DOHH2 (cell line): ENCODE measurements at regions not wholly inside any gene's neighbourhood (a gene's known extent, or its start where the extent isn't known, plus 50 kb on each side); places are given as distances from the start of the nearest gene placed in this dataset.

Experiments
- H3F3A ChIP-seq: fragments of 200-600 bp; sonication (generic), shearing (Covaris generic); 2 replicates; pipeline ENCODE4 v1.6.0; 2016; ENCODE audit warnings: antibody characterized with exemption, mild to moderate bottlenecking; ENCODE audit not compliant: control insufficient read depth, insufficient read depth
- H3K27ac ChIP-seq: fragments of 200-600 bp; sonication (generic); 2 replicates; pipeline ENCODE4 v1.5.1; 2014; ENCODE audit warnings: low read depth, mild to moderate bottlenecking, low read length, moderate library complexity
- H3K27me3 ChIP-seq: fragments of 200-600 bp; sonication (generic); 2 replicates; pipeline ENCODE4 v1.6.1; 2014; ENCODE audit warnings: mild to moderate bottlenecking, low read length, mixed read lengths; ENCODE audit not compliant: control insufficient read depth
- H3K36me3 ChIP-seq: fragments of 200-600 bp; sonication (generic); 2 replicates; pipeline ENCODE4 v1.6.1; 2014; ENCODE audit warnings: mild to moderate bottlenecking, low read length, moderate library complexity, mixed read lengths; ENCODE audit not compliant: control insufficient read depth
- H3K4me1 ChIP-seq: fragments of 200-600 bp; sonication (generic); 2 replicates; pipeline ENCODE4 v1.6.1; 2014; ENCODE audit warnings: mild to moderate bottlenecking, low read length, mixed read lengths; ENCODE audit not compliant: control insufficient read depth
- H3K4me2 ChIP-seq: fragments of 200-600 bp; sonication (generic); 2 replicates; pipeline ENCODE4 v1.6.0; 2014; ENCODE audit warnings: mild to moderate bottlenecking, low read length, moderate library complexity
- H3K4me3 ChIP-seq: fragments of 200-600 bp; sonication (generic); 2 replicates; pipeline ENCODE4 v1.5.1; 2014; ENCODE audit warnings: mild to moderate bottlenecking, low read length, mixed read lengths
- H3K79me2 ChIP-seq: fragments of 200-600 bp; sonication (generic); 2 replicates; pipeline ENCODE4 v1.6.1; 2014; ENCODE audit warnings: mild to moderate bottlenecking, low read length, mixed read lengths; ENCODE audit not compliant: control insufficient read depth
- H3K9me2 ChIP-seq: fragments of 200-600 bp; sonication (generic); replicated peaks from 2 replicates; pipeline ENCODE4 v1.6.1; 2014; ENCODE audit warnings: mild to moderate bottlenecking, low read length, mixed read lengths; ENCODE audit not compliant: control insufficient read depth
- H3K9me3 ChIP-seq: fragments of 200-600 bp; sonication (generic); 2 replicates; pipeline ENCODE4 v1.6.1; 2014; ENCODE audit warnings: antibody characterized with exemption, low read length, mixed read lengths; ENCODE audit not compliant: control insufficient read depth, insufficient read depth
- H4K20me1 ChIP-seq: fragments of 200-600 bp; sonication (generic); 2 replicates; pipeline ENCODE4 v1.6.0; 2014; ENCODE audit warnings: low read depth, mild to moderate bottlenecking, antibody characterized with exemption, low read length, moderate library complexity; ENCODE audit not compliant: control insufficient read depth, insufficient read depth
- CTCF ChIP-seq: fragments of 200-600 bp; sonication (generic); IDR thresholded peaks from one replicate; pipeline ENCODE4 v1.5.1; 2014; ENCODE audit warnings: antibody characterized with exemption, mild to moderate bottlenecking, low read depth, low read length; ENCODE audit not compliant: poor library complexity, severe bottlenecking
- EZH2phosphoT487 ChIP-seq: fragments of 200-600 bp; sonication (generic); IDR thresholded peaks from 2 replicates; pipeline ENCODE4 v1.6.1; 2017; ENCODE audit warnings: borderline replicate concordance, mild to moderate bottlenecking, antibody characterized with exemption, low read length, moderate library complexity, mixed read lengths

DNA sequence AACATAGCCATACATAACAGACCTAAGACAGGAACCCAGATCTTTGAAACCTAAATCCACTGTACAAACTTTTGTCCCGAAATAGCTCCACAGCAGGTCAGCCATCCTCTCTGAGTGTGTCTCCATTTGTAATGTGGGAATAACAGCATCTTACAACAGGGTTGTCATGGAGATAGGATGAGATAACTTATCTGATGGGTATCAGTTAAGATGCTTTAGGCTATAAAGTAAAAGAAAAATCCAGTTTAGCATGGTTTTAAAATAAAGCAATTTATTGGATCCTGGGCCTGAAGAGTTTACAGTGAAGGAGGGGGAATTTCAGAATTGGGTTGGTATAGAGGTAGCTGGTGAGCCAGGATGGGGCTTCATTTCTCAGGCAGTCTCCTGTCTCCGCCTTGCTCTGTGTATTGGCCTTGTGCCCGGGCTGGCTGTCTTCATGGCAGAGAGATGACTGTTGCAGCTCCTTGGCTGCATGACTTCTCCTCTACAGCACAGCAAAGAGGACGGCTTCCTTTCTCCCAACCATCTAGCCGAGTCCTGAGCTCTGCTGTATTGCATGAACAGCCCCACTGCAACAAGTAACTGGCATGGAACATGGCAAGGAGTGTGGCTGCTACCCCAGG, 131.9 kb upstream of the PROK2 start:
- H3K27ac ChIP-seq, result no peak overlapping the region
- 0 out of 2 replicates have a peak, but pooled peaks cover 3% of the 10 kb centered on the region for H4K20me1 ChIP-seq
- TF ChIP-seq CTCF (no peak), EZH2phosphoT487 (no peak)
- H3F3A ChIP-seq, result no peaks in the 10 kb centered on the region
- H3K4me1 ChIP-seq, result no peaks in the 10 kb centered on the region
- no peaks in the 10 kb centered on the region for H3K9me3 ChIP-seq
- no peaks in the 10 kb centered on the region for H3K36me3 ChIP-seq
- H3K4me3 ChIP-seq, result no peak overlapping the region
- no peak overlapping the region for H3K4me2 ChIP-seq
- H3K79me2 ChIP-seq, result no peaks in the 10 kb centered on the region
- peaks cover 94% of the 10 kb centered on the region for H3K27me3 ChIP-seq
- H3K9me2 ChIP-seq, result no peaks in the 10 kb centered on the region

- Histone ChIP-seq H4K20me1 (0 out of 2 replicates have a peak, but pooled peaks cover 3% of the 10 kb centered on the region), H3K9me2 (no peaks in the 10 kb centered on the region), H3K4me3 (no peak overlapping the region), H3F3A (no peaks in the 10 kb centered on the region), H3K36me3 (no peaks in the 10 kb centered on the region), H3K27ac (no peak overlapping the region), H3K79me2 (no peaks in the 10 kb centered on the region), H3K9me3 (no peaks in the 10 kb centered on the region), H3K4me1 (no peaks in the 10 kb centered on the region), H3K27me3 (peaks cover 94% of the 10 kb centered on the region), H3K4me2 (no peak overlapping the region)
- TF ChIP-seq EZH2phosphoT487 (no peak), CTCF (no peak)
Measured at GRCh38 chr3:71912839-71913495, 128.0 kb upstream of the PROK2 start.

GRCh38 chr3:71910108-71910507, 125.2 kb upstream of the PROK2 start:
- Histone ChIP-seq H3K4me2 (no peak overlapping the region), H3K27me3 (peaks cover 94% of the 10 kb centered on the region), H4K20me1 (peaks cover 13% of the 10 kb centered on the region; the same call in 1 of the 2 replicates), H3K9me2 (no peaks in the 10 kb centered on the region), H3K79me2 (no peaks in the 10 kb centered on the region), H3K36me3 (no peaks in the 10 kb centered on the region), H3K4me3 (no peak overlapping the region), H3F3A (0 out of 2 replicates have a peak, but pooled peaks cover under 1% of the 10 kb centered on the region), H3K27ac (no peak overlapping the region), H3K4me1 (peaks cover 17% of the 10 kb centered on the region), H3K9me3 (no peaks in the 10 kb centered on the region)
- TF ChIP-seq CTCF (no peak), EZH2phosphoT487 (no peak)
